ENCODE measurements at regions not wholly inside any gene's neighbourhood (a gene's known extent, or its start where the extent isn't known, plus 50 kb on each side); places are given as distances from the start of the nearest gene placed in this dataset.
"Not testable (repeated sequence)": the region's sequence is repeated elsewhere in the genome, so short reads cannot be mapped to it uniquely, and the experiment has no call there.

- no peak for DNase-seq (ENCODE audit: low read depth in 2 of 2)
These were observed 909.4 kb upstream of the LRFN5 start for GRCh38 chr14:40697231-40697630.

DNA sequence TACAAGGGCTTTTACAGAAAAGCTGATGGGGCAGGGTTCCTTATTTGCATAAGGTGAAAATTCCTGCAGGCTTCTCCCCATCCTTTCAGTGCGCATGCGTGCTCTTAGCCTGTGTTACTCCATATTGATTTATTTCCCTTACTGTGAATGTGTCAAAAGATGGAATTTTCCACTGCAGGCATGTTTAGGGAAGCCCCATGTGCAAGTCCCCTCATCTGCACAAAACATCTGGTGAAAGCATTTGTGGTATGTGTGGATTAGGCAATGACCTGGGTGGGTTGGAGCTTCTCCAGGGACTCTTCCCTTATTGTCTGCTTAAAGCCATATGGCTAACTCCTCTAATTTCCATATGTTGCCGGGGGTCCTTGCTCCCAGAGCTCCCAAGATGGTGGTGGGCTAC lies 912.7 kb upstream of the LRFN5 start:
- DNase-seq (ENCODE audit: low read depth in 2 of 2) = no peak

DNA sequence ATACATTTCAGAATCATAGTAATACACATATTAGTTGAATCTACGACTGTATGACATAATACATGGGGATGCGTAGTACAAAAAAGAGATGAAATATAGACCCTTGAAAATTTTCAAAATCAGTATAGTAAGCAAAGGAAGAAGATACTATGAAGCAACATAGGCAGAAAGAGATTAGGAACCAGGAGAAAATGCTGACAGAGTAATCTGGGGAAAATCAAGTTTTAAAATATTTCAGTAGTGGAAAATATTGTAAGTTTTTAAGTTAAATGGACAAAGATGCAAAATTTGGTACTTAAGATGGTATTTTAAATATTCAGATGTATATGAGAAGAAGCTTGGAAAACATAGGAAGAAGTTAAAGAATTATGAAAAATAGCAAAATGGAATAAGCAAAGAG lies 915.6 kb upstream of the LRFN5 start:
- DNase-seq (ENCODE audit: low read depth in 2 of 2) = no peak

GRCh38 chr14:40685764-40686163 lies 920.9 kb upstream of the LRFN5 start:
- DNase-seq (ENCODE audit: low read depth in 2 of 2) = no peak

DNA sequence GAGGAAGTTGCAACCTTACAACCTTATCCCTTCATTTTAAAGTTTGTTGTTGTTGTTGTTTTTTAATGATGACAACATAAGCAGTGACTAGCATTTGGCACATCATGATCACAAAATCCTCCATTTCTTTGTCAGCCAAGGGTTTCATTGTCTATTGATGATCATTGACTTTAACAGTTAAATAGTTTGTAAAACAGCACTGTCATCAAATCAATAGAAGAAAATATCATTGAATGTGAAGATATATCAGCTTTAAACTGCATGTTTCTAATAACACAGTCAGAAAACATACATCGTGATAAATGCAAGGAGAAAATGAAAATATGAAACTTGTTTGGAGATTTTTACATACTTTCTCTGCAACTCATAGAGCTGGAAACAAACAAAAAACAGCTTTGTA lies 922.3 kb upstream of the LRFN5 start:
- DNase-seq (ENCODE audit: low read depth in 2 of 2) = no peak

GRCh38 chr14:40682131-40682913 lies 924.4 kb upstream of the LRFN5 start:
- no peak for DNase-seq (ENCODE audit: low read depth in 2 of 2)

DNA sequence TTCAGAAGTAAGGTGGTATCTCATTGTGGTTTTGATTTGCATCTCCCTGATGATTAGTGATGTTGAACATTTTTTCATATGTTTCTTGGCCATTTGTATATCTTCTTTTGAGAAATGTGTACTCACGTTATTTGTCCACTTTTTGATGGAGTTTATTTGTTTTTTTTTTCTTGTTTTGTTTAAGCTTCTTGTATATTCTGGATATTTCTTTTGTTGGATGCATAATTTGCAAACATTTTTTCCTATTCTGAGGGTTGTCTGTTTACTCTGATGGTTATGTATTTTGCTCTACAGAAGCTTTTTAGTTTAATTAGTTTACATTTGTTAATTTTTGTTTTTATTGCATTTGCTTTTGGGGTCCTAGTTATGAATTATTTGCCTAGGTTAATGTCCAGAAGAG lies 927.4 kb upstream of the LRFN5 start:
- no peak for DNase-seq (ENCODE audit: low read depth in 2 of 2)

GRCh38 chr14:40677206-40677605 lies 929.5 kb upstream of the LRFN5 start:
- not testable (repeated sequence) for DNase-seq (ENCODE audit: low read depth in 2 of 2)

DNA sequence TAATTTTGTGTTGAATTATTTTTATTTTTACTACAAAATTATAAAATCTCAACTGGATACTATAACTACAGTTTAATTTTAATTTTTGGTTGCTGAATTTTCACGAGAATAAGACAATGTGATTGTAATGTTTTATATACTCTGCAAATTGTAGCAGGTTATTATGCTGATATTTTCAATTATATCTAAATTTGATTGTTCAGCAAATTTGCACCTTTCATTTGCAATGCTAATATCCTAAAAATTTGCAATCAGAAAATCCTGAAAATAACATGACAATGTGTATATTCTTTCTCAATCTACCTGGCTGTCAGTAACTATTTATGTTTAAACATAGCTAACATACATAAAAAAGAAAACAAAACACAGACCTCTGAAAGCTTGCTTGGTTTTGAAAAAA lies 932.2 kb upstream of the LRFN5 start:
- DNase-seq (ENCODE audit: low read depth in 2 of 2) = no peak

- no peak for DNase-seq (ENCODE audit: low read depth in 2 of 2)
These were observed 950.4 kb upstream of the LRFN5 start for GRCh38 chr14:40656311-40656710.

- no peak for DNase-seq (ENCODE audit: low read depth in 2 of 2)
These were observed 954.5 kb upstream of the LRFN5 start for GRCh38 chr14:40652089-40652691.

DNA sequence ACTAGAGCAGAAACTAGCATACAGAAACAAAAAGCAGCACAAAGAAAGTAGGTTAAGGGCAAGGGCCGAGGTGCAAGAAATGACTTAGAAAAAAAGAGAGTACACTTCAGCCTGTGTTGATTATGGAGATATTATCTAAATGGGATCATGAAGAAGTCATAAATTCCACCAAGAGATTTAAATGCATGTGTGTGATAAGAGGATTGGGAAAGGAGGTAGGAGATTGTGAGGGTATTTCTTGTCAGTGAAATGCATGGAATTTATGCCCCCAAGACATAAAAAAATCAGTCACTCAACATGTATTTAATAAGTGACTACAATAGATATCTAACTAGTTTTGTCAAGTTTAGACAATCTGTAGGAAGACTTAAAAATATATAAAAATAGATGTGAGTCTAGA lies 976.2 kb upstream of the LRFN5 start:
- DNase-seq (ENCODE audit: low read depth in 2 of 2) = no peak

- DNase-seq (ENCODE audit: low read depth in 2 of 2) = not testable (repeated sequence)
These were observed 977.0 kb upstream of the LRFN5 start for GRCh38 chr14:40629551-40630137.

GRCh38 chr14:40629144-40629543 lies 977.5 kb upstream of the LRFN5 start:
- DNase-seq (ENCODE audit: low read depth in 2 of 2) = no peak

DNA sequence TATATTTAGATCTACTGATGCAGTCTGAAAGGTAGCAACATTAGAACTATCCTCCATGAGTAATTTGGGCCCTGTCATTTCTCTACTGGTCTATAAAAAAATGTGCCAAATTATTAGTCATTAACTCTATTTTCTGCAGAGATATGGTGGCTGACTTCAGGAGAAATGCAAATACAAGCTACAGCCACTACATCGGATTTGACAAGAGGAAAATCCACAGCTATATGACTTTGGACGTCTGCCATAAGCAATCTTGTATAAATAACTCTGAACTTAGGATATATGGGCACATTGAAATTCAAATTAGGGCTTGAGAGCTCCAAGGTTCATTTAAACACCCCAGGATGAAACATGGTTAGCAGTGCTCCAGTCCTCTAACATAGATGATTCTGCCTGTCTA lies 983.0 kb upstream of the LRFN5 start:
- DNase-seq (ENCODE audit: low read depth in 2 of 2) = no peak

GRCh38 chr14:40618225-40618898 lies 988.3 kb upstream of the LRFN5 start:
- DNase-seq (ENCODE audit: low read depth in 2 of 2) = no peak

GRCh38 chr14:40616579-40616978 lies 990.1 kb upstream of the LRFN5 start:
- no peak for DNase-seq (ENCODE audit: low read depth in 2 of 2)

GRCh38 chr14:40601063-40601462 lies 1005.6 kb upstream of the LRFN5 start:
- DNase-seq (ENCODE audit: low read depth in 2 of 2) = no peak

DNA sequence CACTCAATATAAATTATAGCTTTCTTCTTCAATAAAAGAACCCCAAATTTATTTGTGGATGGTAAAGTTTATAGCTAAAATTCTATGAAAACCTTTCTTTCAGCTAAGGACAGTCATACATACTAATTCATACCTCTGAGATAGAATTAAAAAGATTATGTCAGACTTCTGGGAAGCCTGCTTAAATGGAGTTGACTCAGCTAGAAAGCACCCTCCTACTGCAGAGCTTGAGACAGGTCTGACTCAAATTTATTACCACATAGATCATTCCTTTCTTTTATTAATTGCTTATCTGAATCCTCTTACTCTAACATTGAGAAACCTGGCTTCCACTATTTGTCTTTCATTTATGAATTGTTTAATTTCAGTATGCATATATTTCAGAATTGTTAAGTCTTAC lies 1007.0 kb upstream of the LRFN5 start:
- DNase-seq (ENCODE audit: low read depth in 2 of 2) = no peak

GRCh38 chr14:40581264-40581663 lies 1025.4 kb upstream of the LRFN5 start:
- no peak for DNase-seq (ENCODE audit: low read depth in 2 of 2)

- no peak for DNase-seq (ENCODE audit: low read depth in 2 of 2)
These were observed 1029.7 kb upstream of the LRFN5 start for GRCh38 chr14:40576880-40577478.

- no peak for DNase-seq (ENCODE audit: low read depth in 2 of 2)
These were observed 1031.9 kb upstream of the LRFN5 start for GRCh38 chr14:40574780-40575179.
